ENCODE measurements at regions not wholly inside any gene's neighbourhood (a gene's known extent, or its start where the extent isn't known, plus 50 kb on each side); places are given as distances from the start of the nearest gene placed in this dataset.
"Not testable (repeated sequence)": the region's sequence is repeated elsewhere in the genome, so short reads cannot be mapped to it uniquely, and the experiment has no call there.

DNA sequence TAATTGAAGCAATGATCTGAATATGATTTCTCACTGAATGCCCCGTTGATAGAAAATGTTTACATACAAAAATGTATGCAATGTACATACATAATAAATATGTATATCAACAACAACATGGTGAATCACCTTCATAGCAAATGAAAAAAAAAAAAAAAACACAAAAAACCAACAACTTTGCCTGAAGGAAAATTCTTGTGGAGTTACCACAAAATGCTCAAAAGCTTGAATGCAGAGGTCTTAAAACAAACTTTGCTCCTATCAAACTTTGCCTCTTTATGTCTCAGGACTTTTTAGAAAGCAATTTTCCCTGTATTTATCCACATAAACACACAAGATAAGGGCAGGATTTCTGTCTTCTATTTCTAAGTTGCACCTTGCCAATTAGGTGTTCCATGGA lies 92.9 kb upstream of the SIX2 start:
- Histone ChIP-seq H3K9ac (ENCODE audit: control insufficient read depth, extremely low read depth, insufficient read depth, low read length) (no peak overlapping the region), H3K4me3 (ENCODE audit: control insufficient read depth in 2 of 3, extremely low read depth in 1 of 3, insufficient read depth in 2 of 3, low read depth in 1 of 3, low read length in 3 of 3) (no peak overlapping the region), H3K27ac (ENCODE audit: control insufficient read depth, insufficient read depth, low read length) (no peak overlapping the region), H4K20me1 (ENCODE audit: control insufficient read depth, extremely low read depth, insufficient read depth, low read length) (no peaks in the 10 kb centered on the region), H3K9me3 (ENCODE audit: control insufficient read depth, low read depth, low read length) (no peaks in the 10 kb centered on the region), H3K36me3 (ENCODE audit: control insufficient read depth in 2 of 2, extremely low read depth in 1 of 2, insufficient read depth in 2 of 2, low read length in 2 of 2) (no peaks in the 10 kb centered on the region), H3K9me1 (ENCODE audit: control insufficient read depth, extremely low read depth, insufficient read depth, low read length) (no peaks in the 10 kb centered on the region), H2AFZ (ENCODE audit: control insufficient read depth, low read length) (no peak overlapping the region), H3K27me3 (ENCODE audit: control insufficient read depth, extremely low read depth, insufficient read depth, low read length) (no peaks in the 10 kb centered on the region), H3K4me1 (ENCODE audit: control insufficient read depth, extremely low read depth, insufficient read depth, low read length) (no peaks in the 10 kb centered on the region), H3K79me2 (ENCODE audit: control insufficient read depth, insufficient read depth, low read length) (no peaks in the 10 kb centered on the region), H3K4me2 (ENCODE audit: control insufficient read depth, extremely low read depth, insufficient read depth, low read depth, low read length) (no peak overlapping the region)
- FAIRE-seq (no peak), DNase-seq (ENCODE audit: low read depth, low spot score) (no peak)
- dilution Hi-C loops (cut with MboI; ENCODE audit: extremely low pct_ligation_motif_present, low sequenced_read_pairs): no loop called here
- TF ChIP-seq CTCF (optimal IDR thresholded peaks at IDR 0.05 in 1 of 3, IDR thresholded peaks at IDR 0.05 in 1 of 3, conservative IDR thresholded peaks at IDR 0.05 in 1 of 3; ENCODE audit: extremely low read depth in 1 of 3, insufficient read depth in 2 of 3, low read length in 3 of 3) (no peak), EZH2 (IDR thresholded peaks at IDR 0.05; ENCODE audit: low read length) (no peak)

DNA sequence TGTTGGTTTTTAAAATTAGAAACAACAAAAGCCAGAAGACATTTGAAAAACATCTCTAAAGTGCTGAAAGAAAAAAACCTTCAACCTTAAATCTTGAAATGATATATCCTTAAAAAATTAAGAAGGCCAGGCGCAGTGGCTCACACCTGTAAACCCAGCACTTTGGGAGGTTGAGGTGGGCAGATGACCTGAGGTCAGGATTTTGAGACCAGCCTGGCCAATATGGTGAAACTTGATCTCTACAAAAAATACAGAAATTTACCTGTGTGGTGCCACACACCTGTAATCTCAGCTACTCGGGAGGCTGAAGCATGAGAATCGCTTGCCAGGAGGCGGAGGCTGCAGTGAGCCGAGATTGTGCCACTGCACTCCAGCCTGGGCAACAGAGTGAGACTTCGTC lies 87.7 kb upstream of the SIX2 start:
- dilution Hi-C loops (cut with MboI; ENCODE audit: extremely low pct_ligation_motif_present, low sequenced_read_pairs): no loop called here
- no peaks in the 10 kb centered on the region for H3K79me2 ChIP-seq (ENCODE audit: control insufficient read depth, insufficient read depth, low read length)
- TF ChIP-seq EZH2 (IDR thresholded peaks at IDR 0.05; ENCODE audit: low read length): no peak
- TF ChIP-seq CTCF (optimal IDR thresholded peaks at IDR 0.05 in 1 of 3, IDR thresholded peaks at IDR 0.05 in 1 of 3, conservative IDR thresholded peaks at IDR 0.05 in 1 of 3; ENCODE audit: extremely low read depth in 1 of 3, insufficient read depth in 2 of 3, low read length in 3 of 3): no peak
- no peak overlapping the region for H2AFZ ChIP-seq (ENCODE audit: control insufficient read depth, low read length)
- no peaks in the 10 kb centered on the region for H3K9me1 ChIP-seq (ENCODE audit: control insufficient read depth, extremely low read depth, insufficient read depth, low read length)
- no peaks in the 10 kb centered on the region for H3K9me3 ChIP-seq (ENCODE audit: control insufficient read depth, low read depth, low read length)
- H3K4me2 ChIP-seq (ENCODE audit: control insufficient read depth, extremely low read depth, insufficient read depth, low read depth, low read length): no peak overlapping the region
- no peak overlapping the region for H3K9ac ChIP-seq (ENCODE audit: control insufficient read depth, extremely low read depth, insufficient read depth, low read length)
- H3K27me3 ChIP-seq (ENCODE audit: control insufficient read depth, extremely low read depth, insufficient read depth, low read length): peaks cover 11% of the 10 kb centered on the region
- FAIRE-seq (no peak), DNase-seq (ENCODE audit: low read depth, low spot score) (no peak)
- H3K27ac ChIP-seq (ENCODE audit: control insufficient read depth, insufficient read depth, low read length): no peak overlapping the region
- H4K20me1 ChIP-seq (ENCODE audit: control insufficient read depth, extremely low read depth, insufficient read depth, low read length): no peaks in the 10 kb centered on the region
- H3K36me3 ChIP-seq (ENCODE audit: control insufficient read depth in 2 of 2, extremely low read depth in 1 of 2, insufficient read depth in 2 of 2, low read length in 2 of 2): no peaks in the 10 kb centered on the region
- no peak overlapping the region for H3K4me3 ChIP-seq (ENCODE audit: control insufficient read depth in 2 of 3, extremely low read depth in 1 of 3, insufficient read depth in 2 of 3, low read depth in 1 of 3, low read length in 3 of 3)
- H3K4me1 ChIP-seq (ENCODE audit: control insufficient read depth, extremely low read depth, insufficient read depth, low read length): no peaks in the 10 kb centered on the region

DNA sequence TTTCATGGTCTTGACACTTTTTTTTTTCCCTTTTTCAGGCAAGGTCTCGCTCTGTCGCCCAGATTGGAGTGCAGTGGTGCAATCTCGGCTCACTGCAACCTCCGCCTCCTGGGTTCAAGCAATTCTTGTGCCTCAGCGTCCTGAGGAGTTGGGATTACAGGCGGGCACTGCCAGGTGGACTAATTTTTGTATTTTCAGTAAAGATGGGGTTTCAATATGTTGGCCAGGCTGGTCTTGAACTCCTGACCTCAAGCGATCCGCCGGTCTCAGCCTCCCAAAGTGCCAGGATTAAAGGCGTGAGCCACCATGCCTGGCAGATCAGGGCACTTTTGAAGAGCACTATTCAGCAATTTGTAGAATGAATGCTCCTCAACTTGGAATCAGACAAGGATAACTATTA lies 86.8 kb upstream of the SIX2 start:
- H4K20me1 ChIP-seq (ENCODE audit: control insufficient read depth, extremely low read depth, insufficient read depth, low read length); H3K4me1 ChIP-seq (ENCODE audit: control insufficient read depth, extremely low read depth, insufficient read depth, low read length); H3K4me2 ChIP-seq (ENCODE audit: control insufficient read depth, extremely low read depth, insufficient read depth, low read depth, low read length); dilution Hi-C loops (cut with MboI; ENCODE audit: extremely low pct_ligation_motif_present, low sequenced_read_pairs); H3K27ac ChIP-seq (ENCODE audit: control insufficient read depth, insufficient read depth, low read length); H3K9me3 ChIP-seq (ENCODE audit: control insufficient read depth, low read depth, low read length); H3K36me3 ChIP-seq (ENCODE audit: control insufficient read depth in 2 of 2, extremely low read depth in 1 of 2, insufficient read depth in 2 of 2, low read length in 2 of 2); H3K9ac ChIP-seq (ENCODE audit: control insufficient read depth, extremely low read depth, insufficient read depth, low read length); H3K4me3 ChIP-seq (ENCODE audit: control insufficient read depth in 2 of 3, extremely low read depth in 1 of 3, insufficient read depth in 2 of 3, low read depth in 1 of 3, low read length in 3 of 3); FAIRE-seq; H2AFZ ChIP-seq (ENCODE audit: control insufficient read depth, low read length); DNase-seq (ENCODE audit: low read depth, low spot score); H3K79me2 ChIP-seq (ENCODE audit: control insufficient read depth, insufficient read depth, low read length); H3K9me1 ChIP-seq (ENCODE audit: control insufficient read depth, extremely low read depth, insufficient read depth, low read length): not testable (repeated sequence)
- peaks cover 11% of the 10 kb centered on the region for H3K27me3 ChIP-seq (ENCODE audit: control insufficient read depth, extremely low read depth, insufficient read depth, low read length)

All from keratinocyte (primary cell).